Stomach (tissue), 4 donors: ENCODE measurements at regions not wholly inside any gene's neighbourhood (a gene's known extent, or its start where the extent isn't known, plus 50 kb on each side); places are given as distances from the start of the nearest gene placed in this dataset.

Experiments
- CTCF ChIP-seq, 7 experiments: fragments of 450-650 bp in 4 of 7; fragments of 200-600 bp in 3 of 7; sonication (generic) in 3 of 7; IDR thresholded peaks; one replicate each; pipeline ENCODE4 v1.5.1; 2016 to 2019; ENCODE audit warnings: antibody characterized with exemption in 7 of 7, control low read depth in 2 of 7, mild to moderate bottlenecking in 1 of 7
- EP300 ChIP-seq: sonication (generic); formaldehyde crosslinking; IDR thresholded peaks from one replicate; pipeline ENCODE4 v1.6.1; 2017; ENCODE audit warnings: antibody characterized with exemption
- POLR2A ChIP-seq, 4 donors: fragments of 450-650 bp; IDR thresholded peaks; one replicate each; pipeline ENCODE4 v1.6.1; 2016; ENCODE audit warnings: antibody characterized with exemption in 4 of 4, control low read depth in 2 of 4, mild to moderate bottlenecking in 1 of 4, moderate library complexity in 1 of 4
- POLR2AphosphoS5 ChIP-seq, 3 donors: sonication (generic); formaldehyde crosslinking; IDR thresholded peaks; one replicate each; pipeline ENCODE4 v1.6.1; 2016; ENCODE audit warnings: antibody characterized with exemption in 3 of 3

GRCh38 chr10:60679388-60679990 is 98.8 kb upstream of the CDK1 start:
- no peak for TF ChIP-seq EP300
- TF ChIP-seq CTCF (IDR thresholded peaks at IDR 0.05) = no peak
- no peak for TF ChIP-seq POLR2A (IDR thresholded peaks at IDR 0.05)
- TF ChIP-seq POLR2AphosphoS5 (IDR thresholded peaks at IDR 0.05) = no peak
